ENCODE measurements at regions not wholly inside any gene's neighbourhood (a gene's known extent, or its start where the extent isn't known, plus 50 kb on each side); places are given as distances from the start of the nearest gene placed in this dataset.
"Not testable (repeated sequence)": the region's sequence is repeated elsewhere in the genome, so short reads cannot be mapped to it uniquely, and the experiment has no call there.

- DNase-seq = peak in 1 of 2 experiments; percentile 42
Measured at GRCh38 chr16:35102780-35103403, 1643.5 kb downstream of the TP53TG3F start.

- DNase-seq = not testable (repeated sequence)
Measured at GRCh38 chr16:35111772-35112171, 1652.4 kb downstream of the TP53TG3F start.

GRCh38 chr16:35131429-35131828 lies 1672.0 kb downstream of the TP53TG3F start:
- no peak for DNase-seq

- no peak for DNase-seq
Measured at GRCh38 chr16:35134471-35134870, 1675.1 kb downstream of the TP53TG3F start.

GRCh38 chr16:35140293-35140986 lies 1681.0 kb downstream of the TP53TG3F start:
- DNase-seq = no peak

GRCh38 chr16:35141303-35141702 lies 1681.9 kb downstream of the TP53TG3F start:
- DNase-seq = no peak

- DNase-seq = no peak
Measured at GRCh38 chr16:35142147-35142808, 1682.9 kb downstream of the TP53TG3F start.

- DNase-seq = no peak
Measured at GRCh38 chr16:35142809-35143192, 1683.4 kb downstream of the TP53TG3F start.

- no peak for DNase-seq
Measured at GRCh38 chr16:35144212-35144932, 1685.0 kb downstream of the TP53TG3F start.

GRCh38 chr16:35146031-35146710 lies 1686.8 kb downstream of the TP53TG3F start:
- no peak for DNase-seq

GRCh38 chr16:35146723-35147458 lies 1687.5 kb downstream of the TP53TG3F start:
- DNase-seq = no peak

- no peak for DNase-seq
Measured at GRCh38 chr16:35147556-35148504, 1688.4 kb downstream of the TP53TG3F start.

- no peak for DNase-seq
Measured at GRCh38 chr16:35148748-35149147, 1689.3 kb downstream of the TP53TG3F start.

GRCh38 chr16:35149550-35149949 lies 1690.1 kb downstream of the TP53TG3F start:
- DNase-seq = no peak

GRCh38 chr16:35150805-35151312 lies 1691.4 kb downstream of the TP53TG3F start:
- DNase-seq = no peak

- DNase-seq = no peak
Measured at GRCh38 chr16:35152067-35152627, 1692.7 kb downstream of the TP53TG3F start.

GRCh38 chr16:35154627-35155026 lies 1695.2 kb downstream of the TP53TG3F start:
- no peak for DNase-seq

- not testable (repeated sequence) for DNase-seq
Measured at GRCh38 chr16:35157549-35157948, 1698.1 kb downstream of the TP53TG3F start.

GRCh38 chr16:35169324-35169723 lies 1709.9 kb downstream of the TP53TG3F start:
- not testable (repeated sequence) for DNase-seq

- DNase-seq = not testable (repeated sequence)
Measured at GRCh38 chr16:35170061-35170460, 1710.6 kb downstream of the TP53TG3F start.

All from NCI-H524 (cell line).